WI38 (cell line): ENCODE measurements at regions not wholly inside any gene's neighbourhood (a gene's known extent, or its start where the extent isn't known, plus 50 kb on each side); places are given as distances from the start of the nearest gene placed in this dataset.

ENCODE experiments used
- H3K4me3 ChIP-seq: 2 replicates; pipeline ENCODE4 v1.5.1; 2011; ENCODE audit warnings: low read depth, mild to moderate bottlenecking, control low read depth, low read length
- TF ChIP-seq, protein P1 (sequence below): IDR thresholded peaks from 2 replicates; pipeline ENCODE4 v1.5.1; 2012; ENCODE audit warnings: low read depth, mild to moderate bottlenecking, control low read depth, low read length

DNA sequence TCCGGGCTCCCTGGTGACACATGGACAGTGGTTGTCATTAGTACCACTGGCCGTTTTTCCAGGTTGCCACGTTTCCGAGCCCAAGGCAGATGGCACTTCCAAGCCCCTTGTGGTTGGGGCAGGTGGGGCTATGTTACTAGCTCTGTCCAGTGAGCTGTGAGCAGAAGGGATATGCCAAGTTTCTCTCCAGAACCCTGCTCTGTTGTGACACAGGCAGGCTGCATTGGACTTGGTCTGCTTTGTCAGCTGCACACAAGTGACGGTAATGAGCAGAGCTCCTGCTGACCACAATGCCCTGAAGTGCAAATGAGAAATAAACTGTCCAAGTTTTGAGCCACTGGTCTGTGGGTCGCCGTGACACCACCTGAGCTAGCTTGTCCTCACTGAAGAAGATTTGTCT is 118.8 kb downstream of the GYPC start:
- no peak overlapping the region for H3K4me3 ChIP-seq
- TF ChIP-seq, protein P1, sequence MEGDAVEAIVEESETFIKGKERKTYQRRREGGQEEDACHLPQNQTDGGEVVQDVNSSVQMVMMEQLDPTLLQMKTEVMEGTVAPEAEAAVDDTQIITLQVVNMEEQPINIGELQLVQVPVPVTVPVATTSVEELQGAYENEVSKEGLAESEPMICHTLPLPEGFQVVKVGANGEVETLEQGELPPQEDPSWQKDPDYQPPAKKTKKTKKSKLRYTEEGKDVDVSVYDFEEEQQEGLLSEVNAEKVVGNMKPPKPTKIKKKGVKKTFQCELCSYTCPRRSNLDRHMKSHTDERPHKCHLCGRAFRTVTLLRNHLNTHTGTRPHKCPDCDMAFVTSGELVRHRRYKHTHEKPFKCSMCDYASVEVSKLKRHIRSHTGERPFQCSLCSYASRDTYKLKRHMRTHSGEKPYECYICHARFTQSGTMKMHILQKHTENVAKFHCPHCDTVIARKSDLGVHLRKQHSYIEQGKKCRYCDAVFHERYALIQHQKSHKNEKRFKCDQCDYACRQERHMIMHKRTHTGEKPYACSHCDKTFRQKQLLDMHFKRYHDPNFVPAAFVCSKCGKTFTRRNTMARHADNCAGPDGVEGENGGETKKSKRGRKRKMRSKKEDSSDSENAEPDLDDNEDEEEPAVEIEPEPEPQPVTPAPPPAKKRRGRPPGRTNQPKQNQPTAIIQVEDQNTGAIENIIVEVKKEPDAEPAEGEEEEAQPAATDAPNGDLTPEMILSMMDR: no peak

DNA sequence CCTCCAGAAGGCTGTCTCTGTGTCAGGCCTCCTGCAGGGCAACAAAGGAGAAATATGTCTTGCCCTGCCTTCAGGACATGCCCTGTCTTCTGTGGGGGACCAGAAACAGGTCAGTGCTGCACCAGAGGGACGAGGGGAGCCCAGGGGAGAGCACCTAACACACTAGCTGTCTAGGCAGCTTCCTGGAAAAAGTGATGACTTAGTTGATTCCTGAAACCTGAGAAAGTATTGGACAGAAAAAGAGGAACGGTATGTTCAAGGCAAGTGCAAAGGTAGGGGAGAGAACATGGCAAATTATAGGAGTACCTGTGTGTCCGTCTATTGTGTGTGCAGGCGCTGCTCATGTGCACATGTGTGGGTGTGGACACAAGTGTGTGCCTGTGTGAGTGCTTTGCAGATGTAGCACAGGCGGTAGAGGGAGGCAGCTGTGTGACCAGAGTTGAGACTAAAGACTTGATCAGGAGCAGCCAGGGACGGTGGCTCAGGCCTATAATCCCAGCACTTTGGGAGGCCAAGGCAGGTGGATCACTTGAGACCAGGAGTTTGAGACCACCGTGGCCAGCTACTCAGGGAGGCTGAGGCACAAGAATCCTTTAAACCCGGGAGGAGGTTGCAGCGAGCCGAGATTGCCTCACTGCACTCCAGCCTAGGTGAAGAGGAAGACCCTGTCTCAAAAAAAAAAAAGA is 119.5 kb downstream of the GYPC start:
- TF ChIP-seq, protein P1: no peak
- H3K4me3 ChIP-seq: no peak overlapping the region

DNA sequence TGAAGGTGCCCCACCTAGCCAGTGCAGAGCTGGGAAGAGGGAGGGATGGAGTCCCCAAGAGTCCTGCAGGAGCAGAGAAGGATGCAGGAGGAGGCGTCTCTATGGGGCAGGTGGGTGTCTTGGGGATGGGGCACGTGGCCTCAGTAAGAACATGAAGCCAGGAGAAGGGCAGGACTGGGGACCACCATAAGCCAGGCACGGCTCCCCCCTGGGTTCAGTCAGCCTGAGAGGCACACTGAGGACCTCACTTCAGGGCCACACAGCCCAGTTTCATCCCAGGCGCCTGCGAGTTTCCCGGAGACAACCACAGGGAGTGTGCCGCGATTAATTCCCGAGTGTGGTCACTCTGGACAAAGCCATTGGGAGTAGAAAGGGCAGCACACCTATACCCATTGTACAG is 120.3 kb downstream of the GYPC start:
- TF ChIP-seq, protein P1: no peak
- H3K4me3 ChIP-seq: no peak overlapping the region

DNA sequence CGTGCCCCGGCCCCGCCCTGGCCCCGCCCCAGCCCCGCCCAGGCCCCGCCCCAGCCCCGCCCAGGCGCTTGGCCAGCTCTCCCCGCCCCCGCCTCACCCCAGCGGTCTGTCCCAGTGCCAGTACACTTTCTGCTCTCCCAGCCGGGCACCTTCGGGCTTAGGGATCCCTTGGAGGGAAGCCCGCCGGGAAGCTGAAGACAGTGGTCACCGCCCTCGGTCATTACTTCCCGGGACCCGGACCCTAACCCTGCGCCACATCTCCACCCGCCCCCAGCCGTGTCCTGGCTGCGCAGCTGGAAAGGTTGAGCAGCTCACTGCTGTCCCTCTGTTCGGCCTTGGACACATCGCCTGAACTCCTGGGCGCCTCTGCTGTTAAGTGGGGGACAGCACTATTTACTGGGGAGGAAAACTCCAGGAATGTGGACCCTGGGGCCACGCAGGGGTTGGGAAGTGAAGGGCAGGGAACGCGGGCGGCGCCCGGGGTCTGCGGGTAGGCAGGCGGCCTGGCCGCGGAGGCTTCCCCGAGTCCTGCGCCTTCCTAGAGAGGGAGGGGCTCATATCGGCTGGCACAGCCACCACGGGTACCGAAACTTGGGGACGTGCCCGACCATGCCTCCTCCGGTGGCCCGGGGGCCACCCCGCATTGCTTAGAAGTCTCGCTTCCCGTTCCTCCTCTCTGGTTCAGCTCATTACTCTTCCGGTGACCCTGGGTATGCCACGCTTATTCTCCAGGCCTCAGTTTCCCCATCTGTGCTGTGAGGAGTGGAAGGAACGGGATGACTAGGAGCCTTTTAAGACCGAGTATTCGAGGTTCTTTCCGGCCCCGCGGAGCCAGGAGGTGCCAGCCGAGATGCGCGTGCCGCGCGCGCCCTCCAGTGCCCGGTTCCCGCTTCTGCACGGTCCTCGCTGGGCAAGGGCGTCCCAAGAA is 121.0 kb downstream of the GYPC start:
- peak overlapping the region; percentile 63 for H3K4me3 ChIP-seq
- TF ChIP-seq, protein P1: peak; percentile 93

DNA sequence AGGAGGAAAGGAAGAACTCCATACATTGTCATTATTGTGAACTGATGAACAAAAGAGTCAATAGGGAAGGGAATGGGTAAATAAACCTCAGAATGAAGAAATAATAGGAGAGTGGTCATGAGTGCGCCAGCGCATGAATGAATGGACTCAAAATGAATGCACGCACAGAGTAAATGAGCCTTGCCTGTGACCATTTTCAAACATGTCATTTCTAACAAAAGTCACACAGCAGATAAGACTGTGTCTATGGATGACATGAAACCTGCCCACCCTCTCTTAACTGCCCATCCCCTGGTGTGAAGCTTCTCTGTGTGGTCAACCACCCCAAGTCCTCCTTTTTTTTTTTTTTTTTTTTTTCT is 121.1 kb upstream of the TEX51 start:
- TF ChIP-seq, protein P1: no peak
- H3K4me3 ChIP-seq: no peak overlapping the region

DNA sequence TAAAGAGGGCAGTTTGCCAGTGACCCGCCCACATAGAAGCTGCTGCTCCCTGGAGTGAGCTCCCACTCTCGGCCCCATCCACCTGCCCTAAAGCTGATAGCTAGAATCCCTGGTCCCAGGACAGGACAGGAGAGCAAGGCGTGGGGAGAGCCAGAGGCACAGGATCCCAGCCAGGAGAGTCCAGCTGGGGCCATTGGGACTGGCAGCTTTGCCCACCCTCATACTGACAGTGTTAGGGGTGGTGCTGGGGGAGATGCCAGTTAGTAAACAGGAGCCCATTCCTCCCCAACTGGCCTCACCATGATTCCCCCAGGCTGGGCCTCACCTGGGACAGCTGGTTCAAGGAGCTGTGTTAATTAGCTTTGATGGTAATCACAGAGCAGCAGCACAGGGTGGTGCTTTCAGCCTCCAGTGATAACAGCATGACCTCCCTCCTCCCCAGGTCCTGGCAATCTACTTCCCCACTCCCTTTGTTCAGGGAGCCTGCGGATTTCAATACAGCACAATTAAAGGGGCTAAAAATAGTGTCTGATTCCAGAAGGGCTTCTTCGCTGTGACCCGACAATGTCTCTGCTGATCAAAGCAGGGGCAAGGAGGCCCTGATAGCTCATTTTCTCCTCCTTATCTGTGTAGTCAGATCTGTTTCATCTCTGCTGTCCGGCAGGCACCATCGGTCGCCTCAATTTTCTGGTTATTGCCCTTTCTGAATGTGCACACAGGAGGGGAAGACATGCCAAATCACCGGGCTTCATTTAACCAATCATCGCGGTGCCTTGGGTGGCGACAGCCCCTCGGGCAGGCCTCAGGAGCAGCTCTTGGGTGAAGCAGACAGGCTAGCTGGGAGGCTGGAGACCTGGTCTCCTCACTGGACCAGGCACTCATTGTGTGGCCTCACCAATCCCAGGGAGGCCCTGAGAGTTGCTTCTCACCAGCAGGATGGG is 119.9 kb upstream of the TEX51 start:
- H3K4me3 ChIP-seq: no peak overlapping the region
- TF ChIP-seq, protein P1: no peak
